ENCODE measurements at regions not wholly inside any gene's neighbourhood (a gene's known extent, or its start where the extent isn't known, plus 50 kb on each side); places are given as distances from the start of the nearest gene placed in this dataset.

GRCh38 chr9:86685556-86685955, 261.8 kb downstream of the GAS1 start:
- no peak for TF ChIP-seq EZH2phosphoT487 (IDR thresholded peaks at IDR 0.05; ENCODE audit: borderline replicate concordance, low read length)
- TF ChIP-seq, protein P1, sequence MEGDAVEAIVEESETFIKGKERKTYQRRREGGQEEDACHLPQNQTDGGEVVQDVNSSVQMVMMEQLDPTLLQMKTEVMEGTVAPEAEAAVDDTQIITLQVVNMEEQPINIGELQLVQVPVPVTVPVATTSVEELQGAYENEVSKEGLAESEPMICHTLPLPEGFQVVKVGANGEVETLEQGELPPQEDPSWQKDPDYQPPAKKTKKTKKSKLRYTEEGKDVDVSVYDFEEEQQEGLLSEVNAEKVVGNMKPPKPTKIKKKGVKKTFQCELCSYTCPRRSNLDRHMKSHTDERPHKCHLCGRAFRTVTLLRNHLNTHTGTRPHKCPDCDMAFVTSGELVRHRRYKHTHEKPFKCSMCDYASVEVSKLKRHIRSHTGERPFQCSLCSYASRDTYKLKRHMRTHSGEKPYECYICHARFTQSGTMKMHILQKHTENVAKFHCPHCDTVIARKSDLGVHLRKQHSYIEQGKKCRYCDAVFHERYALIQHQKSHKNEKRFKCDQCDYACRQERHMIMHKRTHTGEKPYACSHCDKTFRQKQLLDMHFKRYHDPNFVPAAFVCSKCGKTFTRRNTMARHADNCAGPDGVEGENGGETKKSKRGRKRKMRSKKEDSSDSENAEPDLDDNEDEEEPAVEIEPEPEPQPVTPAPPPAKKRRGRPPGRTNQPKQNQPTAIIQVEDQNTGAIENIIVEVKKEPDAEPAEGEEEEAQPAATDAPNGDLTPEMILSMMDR (IDR thresholded peaks at IDR 0.05; ENCODE audit: low read depth, low read length, poor library complexity, severe bottlenecking), result no peak
- Histone ChIP-seq H3K4me1 (ENCODE audit: control insufficient read depth, low read length) (no peaks in the 10 kb centered on the region), H4K20me1 (ENCODE audit: control insufficient read depth, insufficient read depth, low read depth, low read length) (no peaks in the 10 kb centered on the region), H3K27ac (ENCODE audit: low read depth, low read length) (no peak overlapping the region), H3K36me3 (ENCODE audit: control insufficient read depth, low read length) (no peaks in the 10 kb centered on the region), H3K9me2 (replicated peaks; ENCODE audit: control insufficient read depth, low read length) (no peaks in the 10 kb centered on the region), H3K4me3 (ENCODE audit: low read length) (no peak overlapping the region), H3F3A (ENCODE audit: control insufficient read depth, insufficient read depth) (no peaks in the 10 kb centered on the region), H3K27me3 (ENCODE audit: control insufficient read depth, low read length) (no peaks in the 10 kb centered on the region), H3K4me2 (ENCODE audit: low read length) (no peak overlapping the region), H3K79me2 (ENCODE audit: control insufficient read depth, low read length) (no peaks in the 10 kb centered on the region), H3K9me3 (ENCODE audit: control insufficient read depth, insufficient read depth, low read length) (no peaks in the 10 kb centered on the region)

DNA sequence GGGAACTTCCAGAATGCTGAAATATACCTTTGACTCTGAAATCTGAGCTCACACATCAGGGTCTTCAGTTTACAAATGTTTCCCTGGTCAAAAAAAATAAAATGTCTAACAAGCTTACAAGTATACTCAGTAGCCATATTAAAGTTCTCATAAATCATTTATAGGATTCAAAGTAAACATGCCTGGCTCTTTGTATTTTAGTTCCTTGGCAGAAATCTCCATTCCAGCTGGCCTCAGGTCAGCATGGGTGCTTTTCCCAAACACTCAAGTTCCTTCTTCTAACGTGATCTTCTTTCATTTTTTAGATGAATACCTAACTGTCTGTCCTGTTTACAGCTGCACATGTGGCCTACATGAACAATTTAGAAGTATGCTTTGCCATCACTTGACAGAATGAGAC, 263.2 kb downstream of the GAS1 start:
- Histone ChIP-seq H3K9me3 (ENCODE audit: control insufficient read depth, insufficient read depth, low read length) (no peaks in the 10 kb centered on the region), H3K27ac (ENCODE audit: low read depth, low read length) (no peak overlapping the region), H3F3A (ENCODE audit: control insufficient read depth, insufficient read depth) (no peaks in the 10 kb centered on the region), H3K9me2 (replicated peaks; ENCODE audit: control insufficient read depth, low read length) (no peaks in the 10 kb centered on the region), H3K4me3 (ENCODE audit: low read length) (no peak overlapping the region), H3K27me3 (ENCODE audit: control insufficient read depth, low read length) (no peaks in the 10 kb centered on the region), H4K20me1 (ENCODE audit: control insufficient read depth, insufficient read depth, low read depth, low read length) (no peaks in the 10 kb centered on the region), H3K36me3 (ENCODE audit: control insufficient read depth, low read length) (no peaks in the 10 kb centered on the region), H3K4me1 (ENCODE audit: control insufficient read depth, low read length) (no peaks in the 10 kb centered on the region), H3K79me2 (ENCODE audit: control insufficient read depth, low read length) (no peaks in the 10 kb centered on the region), H3K4me2 (ENCODE audit: low read length) (no peak overlapping the region)
- TF ChIP-seq, protein P1 (IDR thresholded peaks at IDR 0.05; ENCODE audit: low read depth, low read length, poor library complexity, severe bottlenecking), result no peak
- no peak for TF ChIP-seq EZH2phosphoT487 (IDR thresholded peaks at IDR 0.05; ENCODE audit: borderline replicate concordance, low read length)

- no peaks in the 10 kb centered on the region for H3K27me3 ChIP-seq (ENCODE audit: control insufficient read depth, low read length)
- H3K4me3 ChIP-seq (ENCODE audit: low read length), result no peak overlapping the region
These were observed 265.1 kb downstream of the GAS1 start for GRCh38 chr9:86682240-86682639.

More at GRCh38 chr9:86682240-86682639, 265.1 kb downstream of the GAS1 start:
- no peaks in the 10 kb centered on the region for H3F3A ChIP-seq (ENCODE audit: control insufficient read depth, insufficient read depth)
- no peaks in the 10 kb centered on the region for H3K9me2 ChIP-seq (replicated peaks; ENCODE audit: control insufficient read depth, low read length)
- H3K4me1 ChIP-seq (ENCODE audit: control insufficient read depth, low read length), result no peaks in the 10 kb centered on the region
- H3K27ac ChIP-seq (ENCODE audit: low read depth, low read length), result no peak overlapping the region
- H3K79me2 ChIP-seq (ENCODE audit: control insufficient read depth, low read length), result no peaks in the 10 kb centered on the region
- TF ChIP-seq, protein P1 (IDR thresholded peaks at IDR 0.05; ENCODE audit: low read depth, low read length, poor library complexity, severe bottlenecking), result no peak
- TF ChIP-seq EZH2phosphoT487 (IDR thresholded peaks at IDR 0.05; ENCODE audit: borderline replicate concordance, low read length), result no peak
- no peaks in the 10 kb centered on the region for H4K20me1 ChIP-seq (ENCODE audit: control insufficient read depth, insufficient read depth, low read depth, low read length)
- no peaks in the 10 kb centered on the region for H3K36me3 ChIP-seq (ENCODE audit: control insufficient read depth, low read length)
- no peak overlapping the region for H3K4me2 ChIP-seq (ENCODE audit: low read length)
- H3K9me3 ChIP-seq (ENCODE audit: control insufficient read depth, insufficient read depth, low read length), result no peaks in the 10 kb centered on the region

All from DOHH2 (cell line).